ENCODE measurements at regions not wholly inside any gene's neighbourhood (a gene's known extent, or its start where the extent isn't known, plus 50 kb on each side); places are given as distances from the start of the nearest gene placed in this dataset.

DNA sequence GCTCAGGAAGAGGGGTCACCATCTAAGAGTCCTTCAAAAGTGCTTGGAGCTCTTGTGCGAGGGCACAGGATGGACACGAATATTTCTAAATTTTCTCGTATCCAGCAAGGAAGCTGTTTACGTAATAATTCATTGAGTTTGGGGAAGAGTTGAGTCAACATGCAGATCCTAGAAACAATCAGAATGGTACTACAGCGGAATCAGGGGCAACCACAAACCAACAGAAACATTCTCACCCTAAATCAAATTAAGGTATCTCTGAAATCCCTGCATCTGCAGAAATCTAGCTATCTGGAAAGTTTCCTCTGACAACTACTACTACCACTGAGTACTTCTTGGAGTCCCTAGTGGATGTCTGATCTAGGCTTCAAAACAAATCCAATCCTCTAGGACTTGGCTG, 352.4 kb downstream of the LTN1 start:
- TF ChIP-seq SIN3A (IDR thresholded peaks at IDR 0.05; ENCODE audit: borderline replicate concordance in 2 of 2, control insufficient read depth in 1 of 2, low read depth in 2 of 2, low read length in 2 of 2) (no peak), CTCF (IDR thresholded peaks at IDR 0.05 in 2 of 3, conservative IDR thresholded peaks at IDR 0.05 in 1 of 3; ENCODE audit: insufficient read depth in 2 of 3, low read depth in 1 of 3, low read length in 3 of 3) (no peak)
